Endothelial cell of umbilical vein (primary cell): ENCODE measurements at regions not wholly inside any gene's neighbourhood (a gene's known extent, or its start where the extent isn't known, plus 50 kb on each side); places are given as distances from the start of the nearest gene placed in this dataset.

Source experiments
- BruUV-seq: library from RNA; stranded (reverse); fragments of 400-500 nt; replicated peaks from 2 replicates; lab custom pipeline; 2021; lab: Mats Ljungman, UMichigan
- CTCF ChIA-PET: fragments of 300-600, 350-600 bp; sonication (Branson Sonifier 250); formaldehyde crosslinking; loops from one replicate; lab custom pipeline; 2021; ENCODE audit warnings: antibody characterized with exemption, inconsistent platforms; lab: Charles Lee
- POLR2A ChIA-PET: fragments of 300-600, 350-600 bp; sonication (Branson Sonifier 250); formaldehyde crosslinking; loops from one replicate; lab custom pipeline; 2021; ENCODE audit warnings: antibody characterized with exemption, inconsistent platforms; lab: Charles Lee
- DNase-seq: peaks from one replicate; pipeline ENCODE4 v3.0.0-alpha.2; 2011; ENCODE audit warnings: low read depth, low spot score
- FAIRE-seq: peaks from 2 replicates; lab custom pipeline; 2011; peaks lifted over from hg19 to GRCh38; lab: Jason Lieb, UNC
- H2AFZ ChIP-seq: 2 replicates; pipeline ENCODE4 v1.6.0; 2012; ENCODE audit warnings: low read depth, low read length, control low read depth, inconsistent platforms
- H3K27ac ChIP-seq: 2 replicates; pipeline ENCODE4 v1.5.1; 2011; ENCODE audit warnings: low read depth, mild to moderate bottlenecking, control low read depth, low read length, moderate library complexity; ENCODE audit not compliant: insufficient read depth
- H3K27me3 ChIP-seq, 2 experiments: 2 replicates each; pipeline versions ENCODE4 v1.6.0 to v1.6.1; 2011; ENCODE audit warnings: low read length in 2 of 2, mixed read lengths in 1 of 2; ENCODE audit not compliant: control insufficient read depth in 2 of 2, insufficient read depth in 2 of 2
- H3K36me3 ChIP-seq, 2 experiments: 2 replicates in 1 of 2; 3 replicates in 1 of 2; pipeline ENCODE4 v1.5.1; 2011; ENCODE audit warnings: low read length in 2 of 2, mild to moderate bottlenecking in 1 of 2, moderate library complexity in 1 of 2; ENCODE audit not compliant: control insufficient read depth in 2 of 2, insufficient read depth in 2 of 2; ENCODE audit errors: extremely low read depth in 1 of 2
- H3K4me1 ChIP-seq: 3 replicates; pipeline ENCODE4 v1.5.1; 2011; ENCODE audit warnings: mild to moderate bottlenecking, low read length; ENCODE audit not compliant: control insufficient read depth, insufficient read depth; ENCODE audit errors: extremely low read depth
- H3K4me2 ChIP-seq: 2 replicates; pipeline ENCODE4 v1.6.1; 2011; ENCODE audit warnings: low read length, control low read depth, mixed read lengths; ENCODE audit not compliant: insufficient read depth
- H3K4me3 ChIP-seq, 3 experiments: fragments of 200-600 bp in 1 of 3; sonication (generic), shearing (Covaris generic) in 1 of 3; replicated peaks in 1 of 3; 2 replicates each; pipeline ENCODE4 v1.5.1; 2011 to 2016; ENCODE audit warnings: control low read depth in 3 of 3, low read length in 3 of 3, mild to moderate bottlenecking in 2 of 3, inconsistent platforms in 1 of 3, low read depth in 1 of 3, moderate library complexity in 1 of 3; ENCODE audit not compliant: insufficient read depth in 1 of 3
- H3K79me2 ChIP-seq: 2 replicates; pipeline ENCODE4 v1.6.0; 2012; ENCODE audit warnings: low read length, inconsistent platforms; ENCODE audit not compliant: control insufficient read depth, insufficient read depth
- H3K9ac ChIP-seq: replicated peaks from 2 replicates; pipeline ENCODE3; 2011; ENCODE audit warnings: low read length, control low read depth; ENCODE audit not compliant: insufficient read depth; ENCODE audit errors: extremely low read depth
- H3K9me1 ChIP-seq: replicated peaks from 3 replicates; pipeline ENCODE4 v1.6.0; 2011; ENCODE audit warnings: mild to moderate bottlenecking, low read length; ENCODE audit not compliant: control insufficient read depth, insufficient read depth; ENCODE audit errors: extremely low read depth
- H3K9me3 ChIP-seq: replicated peaks from 2 replicates; pipeline ENCODE4 v1.5.1; 2012; ENCODE audit warnings: low read length, inconsistent platforms; ENCODE audit not compliant: control insufficient read depth, insufficient read depth
- H4K20me1 ChIP-seq: replicated peaks from 2 replicates; pipeline ENCODE3; 2011; ENCODE audit warnings: mild to moderate bottlenecking, low read length; ENCODE audit not compliant: control insufficient read depth, insufficient read depth; ENCODE audit errors: extremely low read depth
- EZH2 ChIP-seq: IDR thresholded peaks from 2 replicates; pipeline ENCODE4 v1.6.1; 2012; ENCODE audit warnings: borderline replicate concordance, low read depth, mild to moderate bottlenecking, moderate library complexity, low read length, inconsistent platforms; ENCODE audit not compliant: severe bottlenecking
- FOS ChIP-seq: IDR thresholded peaks from 2 replicates; pipeline ENCODE4 v1.6.1; 2011; ENCODE audit warnings: mild to moderate bottlenecking, low read length, moderate library complexity, borderline replicate concordance; ENCODE audit not compliant: insufficient read depth
- JUN ChIP-seq: IDR thresholded peaks from 2 replicates; pipeline ENCODE4 v1.6.1; 2011; ENCODE audit warnings: borderline replicate concordance, low read depth; ENCODE audit not compliant: insufficient read length, insufficient read depth
- MYC ChIP-seq: IDR thresholded peaks from one replicate; pipeline ENCODE4 v1.6.1; 2011; ENCODE audit warnings: mild to moderate bottlenecking, low read depth, low read length
- POLR2A ChIP-seq: IDR thresholded peaks from 2 replicates; pipeline ENCODE4 v1.6.1; 2012; ENCODE audit warnings: low read depth, mild to moderate bottlenecking, control low read depth, low read length
- POLR2AphosphoS5 ChIP-seq: IDR thresholded peaks from 2 replicates; pipeline ENCODE4 v1.6.1; 2012; ENCODE audit warnings: low read depth, mild to moderate bottlenecking, control low read depth, low read length, moderate library complexity; ENCODE audit not compliant: insufficient read depth
- dilution Hi-C: fragments of 300-500 bp; cut with MboI; formaldehyde crosslinking; loops from one replicate; pipeline ENCODE4 v1.15.0; 2019; ENCODE audit warnings: low sequenced_read_pairs; ENCODE audit not compliant: extremely low pct_ligation_motif_present
- intact Hi-C: fragments of 100-400 bp; cut with micrococcal nuclease; formaldehyde crosslinking; loops from one replicate; pipeline ENCODE4 v1.10.0; 2022
- TF ChIP-seq, protein P1 (sequence below): IDR thresholded peaks from 2 replicates; pipeline ENCODE4 v1.6.1; 2011; ENCODE audit not compliant: insufficient read depth, insufficient read length

DNA sequence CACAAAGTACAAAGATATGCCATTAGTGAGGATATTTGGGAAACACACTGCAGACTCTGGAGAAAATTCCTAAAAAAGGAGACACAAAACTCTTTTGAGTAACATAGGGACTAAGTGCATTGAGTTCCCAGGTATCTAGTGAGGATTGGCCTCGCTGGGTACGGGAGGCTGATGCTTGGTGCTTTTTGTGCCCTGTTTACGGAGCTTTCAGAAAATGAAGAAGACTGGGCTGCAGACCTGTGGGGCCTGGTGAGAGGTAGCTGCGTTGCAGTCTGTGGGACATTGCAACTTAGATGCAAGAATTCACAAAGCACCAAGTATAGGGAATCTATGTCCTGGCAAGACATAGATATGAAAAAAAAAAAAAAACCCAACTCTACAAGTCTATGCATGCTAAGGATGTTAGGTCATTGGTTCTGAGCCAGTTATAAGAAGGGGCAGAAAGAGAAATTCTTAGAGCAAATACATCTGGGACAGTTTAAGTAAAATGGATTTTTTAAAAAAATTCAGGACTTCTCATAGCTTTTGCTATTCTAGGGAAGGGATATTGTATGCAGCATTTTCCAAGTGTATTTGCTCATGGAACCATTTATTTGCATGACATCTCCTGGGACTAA is 156.0 kb downstream of the SLC4A3 start:
- ChIA-PET POLR2A (no interaction called here), CTCF (no interaction called here)
- no peak for FAIRE-seq
- H3K27ac ChIP-seq, result no peak overlapping the region
- H4K20me1 ChIP-seq, result no peaks in the 10 kb centered on the region
- dilution Hi-C loops (no loop called here), intact Hi-C loops (no loop called here)
- no peak overlapping the region for H3K4me3 ChIP-seq
- no peaks in the 10 kb centered on the region for H3K9me1 ChIP-seq
- TF ChIP-seq POLR2AphosphoS5 (no peak), JUN (no peak), FOS (no peak), POLR2A (no peak), MYC (no peak), EZH2 (no peak)
- TF ChIP-seq, protein P1, sequence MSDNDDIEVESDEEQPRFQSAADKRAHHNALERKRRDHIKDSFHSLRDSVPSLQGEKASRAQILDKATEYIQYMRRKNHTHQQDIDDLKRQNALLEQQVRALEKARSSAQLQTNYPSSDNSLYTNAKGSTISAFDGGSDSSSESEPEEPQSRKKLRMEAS, result no peak
- no peak for DNase-seq
- H3K4me1 ChIP-seq, result no peaks in the 10 kb centered on the region
- H3K4me2 ChIP-seq, result no peak overlapping the region
- H2AFZ ChIP-seq, result no peak overlapping the region
- no peaks in the 10 kb centered on the region for H3K27me3 ChIP-seq
- H3K9ac ChIP-seq, result no peak overlapping the region
- no peaks in the 10 kb centered on the region for H3K36me3 ChIP-seq
- H3K9me3 ChIP-seq, result peaks cover 3% of the 10 kb centered on the region
- no peaks in the 10 kb centered on the region for H3K79me2 ChIP-seq
- BruUV-seq, result no TSS peak

DNA sequence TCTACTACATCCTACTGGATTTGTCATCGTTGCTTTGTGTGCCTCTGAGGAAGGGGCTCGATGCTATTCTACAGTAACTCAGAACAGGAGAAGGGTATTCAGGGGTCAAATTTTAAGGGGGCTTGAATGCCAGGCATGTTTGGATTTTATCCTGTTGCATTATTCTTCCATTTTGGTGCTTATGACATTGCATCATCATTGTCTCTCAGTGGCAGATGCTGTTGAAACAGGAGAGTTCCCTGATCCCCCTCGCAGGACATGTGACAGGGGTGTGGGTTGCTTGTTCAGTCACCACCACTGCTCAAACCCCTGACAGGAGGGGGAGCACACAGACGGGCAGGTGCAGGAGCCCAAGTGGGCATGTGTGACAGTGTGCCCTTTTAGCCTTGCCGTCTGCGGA is 156.7 kb downstream of the SLC4A3 start:
- DNase-seq (no peak), FAIRE-seq (no peak)
- H3K4me2 ChIP-seq, result no peak overlapping the region
- no peak overlapping the region for H3K9ac ChIP-seq
- no peak overlapping the region for H3K4me3 ChIP-seq
- intact Hi-C loops, result no loop called here
- ChIA-PET POLR2A (no interaction called here), CTCF (no interaction called here)
- H3K79me2 ChIP-seq, result no peaks in the 10 kb centered on the region
- H3K9me3 ChIP-seq, result peaks cover 3% of the 10 kb centered on the region
- TF ChIP-seq POLR2AphosphoS5, result no peak
- TF ChIP-seq MYC, result no peak
- no peak for TF ChIP-seq FOS
- TF ChIP-seq EZH2, result no peak
- no peaks in the 10 kb centered on the region for H3K4me1 ChIP-seq
- BruUV-seq, result no TSS peak
- H3K36me3 ChIP-seq, result no peaks in the 10 kb centered on the region
- H3K27ac ChIP-seq, result no peak overlapping the region
- no peaks in the 10 kb centered on the region for H3K27me3 ChIP-seq
- no peaks in the 10 kb centered on the region for H3K9me1 ChIP-seq
- H2AFZ ChIP-seq, result no peak overlapping the region
- H4K20me1 ChIP-seq, result no peaks in the 10 kb centered on the region
- dilution Hi-C loops, result no loop called here
